ENCODE measurements at regions not wholly inside any gene's neighbourhood (a gene's known extent, or its start where the extent isn't known, plus 50 kb on each side); places are given as distances from the start of the nearest gene placed in this dataset.

GRCh38 chr13:31444266-31444856, 244.6 kb downstream of the B3GLCT start:
- intact Hi-C loops (cut with micrococcal nuclease; ENCODE audit: unreplicated experiment) = no loop called here
- TF ChIP-seq CTCF (conservative IDR thresholded peaks at IDR 0.05; ENCODE audit: low read length) (no peak), EZH2phosphoT487 (IDR thresholded peaks at IDR 0.05; ENCODE audit: borderline replicate concordance, low read depth, low read length) (no peak)
- ChIA-PET POLR2A (no interaction called here), CTCF (ENCODE audit: unreplicated experiment) (no interaction called here)
- H3K4me3 ChIP-seq (ENCODE audit: low read depth, low read length, poor library complexity, severe bottlenecking) = no peak overlapping the region
- no peaks in the 10 kb centered on the region for H3K4me1 ChIP-seq (ENCODE audit: insufficient read depth, low read length, poor library complexity, severe bottlenecking)
- H3K36me3 ChIP-seq (ENCODE audit: insufficient read depth, low read length) = no peaks in the 10 kb centered on the region
- no peaks in the 10 kb centered on the region for H3K9me2 ChIP-seq (ENCODE audit: insufficient read depth, low read length)
- no peak for DNase-seq (ENCODE audit: low spot score)
- no peaks in the 10 kb centered on the region for H3K9me3 ChIP-seq (ENCODE audit: low read length)
- no peaks in the 10 kb centered on the region for H4K20me1 ChIP-seq (ENCODE audit: insufficient read depth, low read length)
- no peak overlapping the region for H3K27ac ChIP-seq (ENCODE audit: low read depth, low read length, poor library complexity, severe bottlenecking)
- H3K79me2 ChIP-seq (ENCODE audit: insufficient read depth, low read depth, low read length) = no peaks in the 10 kb centered on the region
- H3K4me2 ChIP-seq (ENCODE audit: low read length) = no peak overlapping the region
- no peak overlapping the region for H2AFZ ChIP-seq (ENCODE audit: low read length)
- no TSS peak for BruUV-seq (replicated peaks)

GRCh38 chr13:31452525-31452924, 252.8 kb downstream of the B3GLCT start:
- Histone ChIP-seq H3K9me2 (ENCODE audit: insufficient read depth, low read length) (no peaks in the 10 kb centered on the region), H3K9me3 (ENCODE audit: low read length) (no peaks in the 10 kb centered on the region), H3K27ac (ENCODE audit: low read depth, low read length, poor library complexity, severe bottlenecking) (no peak overlapping the region), H3K36me3 (ENCODE audit: insufficient read depth, low read length) (no peaks in the 10 kb centered on the region), H3K79me2 (ENCODE audit: insufficient read depth, low read depth, low read length) (no peaks in the 10 kb centered on the region), H3K4me2 (ENCODE audit: low read length) (no peak overlapping the region), H2AFZ (ENCODE audit: low read length) (no peak overlapping the region), H4K20me1 (ENCODE audit: insufficient read depth, low read length) (no peaks in the 10 kb centered on the region), H3K4me3 (ENCODE audit: low read depth, low read length, poor library complexity, severe bottlenecking) (no peak overlapping the region), H3K4me1 (ENCODE audit: insufficient read depth, low read length, poor library complexity, severe bottlenecking) (no peaks in the 10 kb centered on the region)
- ChIA-PET POLR2A (no interaction called here), CTCF (ENCODE audit: unreplicated experiment) (no interaction called here)
- no TSS peak for BruUV-seq (replicated peaks)
- intact Hi-C loops (cut with micrococcal nuclease; ENCODE audit: unreplicated experiment) = no loop called here
- TF ChIP-seq EZH2phosphoT487 (IDR thresholded peaks at IDR 0.05; ENCODE audit: borderline replicate concordance, low read depth, low read length) = no peak
- TF ChIP-seq CTCF (conservative IDR thresholded peaks at IDR 0.05; ENCODE audit: low read length) = no peak
- no peak for DNase-seq (ENCODE audit: low spot score)

- Histone ChIP-seq H4K20me1 (ENCODE audit: insufficient read depth, low read length) (no peaks in the 10 kb centered on the region), H3K9me2 (ENCODE audit: insufficient read depth, low read length) (no peaks in the 10 kb centered on the region), H2AFZ (ENCODE audit: low read length) (no peak overlapping the region), H3K36me3 (ENCODE audit: insufficient read depth, low read length) (no peaks in the 10 kb centered on the region), H3K4me1 (ENCODE audit: insufficient read depth, low read length, poor library complexity, severe bottlenecking) (no peaks in the 10 kb centered on the region), H3K4me3 (ENCODE audit: low read depth, low read length, poor library complexity, severe bottlenecking) (no peak overlapping the region), H3K27ac (ENCODE audit: low read depth, low read length, poor library complexity, severe bottlenecking) (no peak overlapping the region), H3K4me2 (ENCODE audit: low read length) (no peak overlapping the region), H3K9me3 (ENCODE audit: low read length) (no peaks in the 10 kb centered on the region), H3K79me2 (ENCODE audit: insufficient read depth, low read depth, low read length) (no peaks in the 10 kb centered on the region)
- DNase-seq (ENCODE audit: low spot score) = no peak
- TF ChIP-seq CTCF (conservative IDR thresholded peaks at IDR 0.05; ENCODE audit: low read length) (no peak), EZH2phosphoT487 (IDR thresholded peaks at IDR 0.05; ENCODE audit: borderline replicate concordance, low read depth, low read length) (no peak)
- POLR2A ChIA-PET = no interaction called here
- no TSS peak for BruUV-seq (replicated peaks)
- intact Hi-C loops (cut with micrococcal nuclease; ENCODE audit: unreplicated experiment) = no loop called here
- CTCF ChIA-PET (ENCODE audit: unreplicated experiment) = no interaction called here
These were observed 255.8 kb downstream of the B3GLCT start for GRCh38 chr13:31455581-31455980.
